Neural cell (in vitro differentiated cells): ENCODE measurements at regions not wholly inside any gene's neighbourhood (a gene's known extent, or its start where the extent isn't known, plus 50 kb on each side); places are given as distances from the start of the nearest gene placed in this dataset.

Experiments used
- CTCF ChIP-seq: fragments of 450-650 bp; IDR thresholded peaks from 2 replicates; pipeline ENCODE4 v1.5.1; 2014; ENCODE audit warnings: antibody characterized with exemption, mild to moderate bottlenecking, moderate library complexity; ENCODE audit not compliant: poor library complexity, severe bottlenecking
- EP300 ChIP-seq: fragments of 450-650 bp; conservative IDR thresholded peaks from 2 replicates; pipeline ENCODE4 v1.6.1; 2014; ENCODE audit warnings: antibody characterized with exemption, mild to moderate bottlenecking, moderate library complexity; ENCODE audit not compliant: poor library complexity, severe bottlenecking
- EZH2 ChIP-seq: fragments of 200-600, 300-800 bp; shearing (Covaris generic), sonication (generic); IDR thresholded peaks from 2 replicates; pipeline ENCODE4 v1.6.1; 2014; ENCODE audit warnings: antibody characterized with exemption, low read length, borderline replicate concordance, mild to moderate bottlenecking; ENCODE audit not compliant: insufficient read depth, poor library complexity, severe bottlenecking
- MXI1 ChIP-seq: fragments of 450-650 bp; conservative IDR thresholded peaks from 2 replicates; pipeline ENCODE4 v1.6.1; 2014; ENCODE audit warnings: antibody characterized with exemption, mild to moderate bottlenecking; ENCODE audit not compliant: poor library complexity, severe bottlenecking
- POLR2AphosphoS5 ChIP-seq: IDR thresholded peaks from 2 replicates; pipeline ENCODE4 v1.6.1; 2012
- RAD21 ChIP-seq: fragments of 450-650 bp; conservative IDR thresholded peaks from 2 replicates; pipeline ENCODE4 v1.6.1; 2014; ENCODE audit warnings: antibody characterized with exemption, mild to moderate bottlenecking, moderate library complexity
- REST ChIP-seq: IDR thresholded peaks from 2 replicates; pipeline ENCODE4 v1.6.1; 2012; ENCODE audit warnings: borderline replicate concordance
- SMC3 ChIP-seq: fragments of 450-650 bp; conservative IDR thresholded peaks from 2 replicates; pipeline ENCODE4 v1.6.1; 2014; ENCODE audit warnings: antibody characterized with exemption, mild to moderate bottlenecking, moderate library complexity; ENCODE audit not compliant: poor library complexity
- TAF1 ChIP-seq: IDR thresholded peaks from 2 replicates; pipeline ENCODE4 v1.6.1; 2012; ENCODE audit warnings: low read depth

- TF ChIP-seq RAD21: no peak
- no peak for TF ChIP-seq CTCF
- no peak for TF ChIP-seq EP300
- TF ChIP-seq REST: no peak
- no peak for TF ChIP-seq POLR2AphosphoS5
- no peak for TF ChIP-seq EZH2
- TF ChIP-seq MXI1: no peak
- TF ChIP-seq SMC3: no peak
- no peak for TF ChIP-seq TAF1
Observed at GRCh38 chr22:49458708-49459099, 369.0 kb downstream of the BRD1 start.
